GM18870 (cell line): ENCODE measurements at regions not wholly inside any gene's neighbourhood (a gene's known extent, or its start where the extent isn't known, plus 50 kb on each side); places are given as distances from the start of the nearest gene placed in this dataset.

Source experiments
- ATAC-seq: cut with Tn5 transposase; IDR thresholded peaks from one replicate; pipeline ENCODE4 v1.9.1; 2021; ENCODE audit warnings: moderate library complexity; ENCODE audit not compliant: unreplicated experiment

DNA sequence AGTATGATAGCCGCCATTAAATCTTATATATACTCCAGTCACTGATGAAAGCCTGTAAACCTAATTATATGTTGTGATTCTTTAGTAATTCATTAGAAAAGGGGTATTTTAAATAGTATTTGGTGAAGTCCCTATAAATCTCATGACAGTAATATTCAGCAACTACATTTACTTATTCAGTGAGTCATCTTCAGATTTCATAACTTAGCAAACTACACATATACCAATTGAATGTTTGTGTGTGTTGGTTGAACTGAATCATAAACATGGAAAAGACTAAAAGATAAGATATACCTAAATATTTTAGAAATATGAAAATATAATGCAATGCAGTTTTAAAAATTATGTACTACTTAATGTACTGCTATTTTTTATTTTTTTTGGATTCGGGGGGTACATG lies 1050.4 kb downstream of the MAT2B start:
- no peak for ATAC-seq

DNA sequence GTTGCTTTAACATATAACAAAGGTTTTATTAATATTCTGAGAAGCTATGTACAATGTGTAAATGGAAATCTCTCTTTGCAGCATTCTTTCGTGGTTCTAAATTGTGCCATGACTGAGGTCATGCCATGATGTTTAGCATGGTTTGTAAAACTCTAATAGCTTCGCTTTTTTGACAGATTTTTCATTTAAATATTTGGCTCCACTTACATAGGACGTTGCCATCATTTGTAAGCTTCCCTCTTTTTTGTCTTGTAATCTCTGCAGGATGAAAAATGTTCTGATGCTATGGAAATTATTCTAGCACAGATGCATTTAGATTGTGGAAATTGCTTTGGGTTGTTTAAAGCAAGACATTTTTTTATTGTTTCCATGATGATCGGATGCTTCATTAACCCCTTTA lies 1054.8 kb downstream of the MAT2B start:
- ATAC-seq, result no peak

DNA sequence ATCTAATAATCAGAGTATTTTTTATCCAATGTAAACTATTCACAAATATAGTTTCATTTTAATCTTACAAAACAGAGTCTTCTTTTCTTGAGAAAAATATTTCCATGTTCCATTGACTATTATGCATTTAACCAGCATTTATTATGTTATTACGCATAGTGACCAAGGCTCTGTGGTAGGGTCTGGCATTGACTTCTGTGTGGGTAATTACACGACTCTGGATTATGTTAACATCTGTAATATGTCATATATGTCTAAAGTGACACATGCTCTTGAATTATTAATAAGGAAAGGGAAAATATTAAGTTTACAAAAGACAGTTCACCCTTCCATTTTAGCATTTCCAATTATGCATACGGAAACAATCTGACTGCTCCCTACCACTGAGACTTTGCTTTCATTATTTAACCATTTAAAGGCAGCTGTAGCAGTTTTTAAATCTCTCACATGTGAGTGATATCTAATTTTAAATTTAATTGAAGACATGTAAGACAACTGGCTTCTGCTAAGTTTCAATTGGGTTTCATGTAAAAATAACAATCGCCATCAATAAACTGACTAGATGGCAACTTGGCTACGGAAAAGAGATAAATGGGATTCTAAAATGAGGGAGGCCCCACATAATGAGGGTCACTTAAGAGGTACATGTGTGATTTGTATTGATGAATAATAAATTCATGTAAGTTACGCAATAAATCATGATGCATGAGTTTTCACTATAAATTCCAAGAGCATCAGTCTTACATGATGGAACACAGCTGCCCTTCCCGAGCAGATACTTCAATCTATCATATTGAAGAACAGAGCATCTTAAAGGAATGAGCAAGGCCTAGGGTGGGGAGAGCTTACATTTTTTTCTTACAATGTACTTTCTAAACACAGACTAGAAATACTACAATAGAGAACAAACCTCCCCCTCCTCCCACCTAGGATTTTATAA lies 1056.8 kb downstream of the MAT2B start:
- no peak for ATAC-seq

DNA sequence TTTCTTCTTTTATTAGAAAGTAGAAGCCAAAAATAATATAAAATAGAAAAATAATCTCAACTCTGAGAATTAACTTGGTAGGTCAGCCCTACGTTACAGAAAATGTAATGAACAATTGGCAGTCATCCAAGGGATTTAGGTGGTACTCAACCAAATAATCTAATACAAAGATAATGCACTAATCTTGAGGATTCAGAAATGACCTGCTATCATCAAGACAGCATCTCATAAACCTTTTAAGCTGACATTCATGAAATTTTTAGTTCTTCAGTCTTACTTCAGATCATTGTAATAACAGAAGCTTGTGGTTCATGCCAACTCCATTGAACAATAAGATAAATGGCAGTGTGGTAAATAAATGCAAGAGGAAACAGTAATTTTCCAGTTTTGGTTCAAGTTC lies 1058.0 kb downstream of the MAT2B start:
- ATAC-seq, result no peak

DNA sequence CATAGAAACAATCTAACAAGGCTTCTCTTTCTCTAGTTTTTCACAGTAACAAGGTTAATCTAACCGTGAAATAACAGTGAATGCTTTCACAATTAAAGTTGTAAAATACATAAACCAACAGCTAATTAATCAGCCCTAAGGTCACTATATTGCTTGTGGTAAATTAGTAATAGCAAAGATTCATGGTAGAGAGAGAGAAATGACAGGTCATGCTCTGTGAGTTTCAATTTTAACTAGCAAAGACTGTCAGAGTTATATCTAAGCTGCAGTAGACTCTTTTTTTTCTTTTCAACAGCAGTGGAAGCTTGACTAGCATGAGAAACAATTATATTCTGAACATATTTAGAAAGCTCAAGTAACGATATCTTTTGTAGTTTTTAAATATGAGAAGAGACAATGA lies 1068.0 kb downstream of the MAT2B start:
- ATAC-seq, result peak; percentile 58

DNA sequence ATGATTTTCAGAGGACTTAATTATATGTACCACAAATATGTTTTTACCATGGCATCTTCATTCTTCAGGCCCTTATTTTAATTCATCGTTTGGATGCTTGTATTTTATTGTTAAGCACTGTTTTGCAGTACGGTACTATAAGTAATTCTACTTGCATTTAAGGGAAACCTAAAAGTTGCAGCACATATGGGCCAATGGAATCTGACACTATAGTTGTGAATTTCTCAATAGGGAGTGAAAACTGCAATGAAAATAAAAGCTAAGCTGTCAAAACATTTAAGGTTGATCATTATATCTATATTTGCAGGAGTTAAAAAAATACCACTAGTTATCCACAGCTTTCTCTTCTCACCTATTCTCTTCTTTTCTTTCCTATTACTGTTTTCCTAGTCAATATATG lies 1071.8 kb downstream of the MAT2B start:
- ATAC-seq, result no peak

DNA sequence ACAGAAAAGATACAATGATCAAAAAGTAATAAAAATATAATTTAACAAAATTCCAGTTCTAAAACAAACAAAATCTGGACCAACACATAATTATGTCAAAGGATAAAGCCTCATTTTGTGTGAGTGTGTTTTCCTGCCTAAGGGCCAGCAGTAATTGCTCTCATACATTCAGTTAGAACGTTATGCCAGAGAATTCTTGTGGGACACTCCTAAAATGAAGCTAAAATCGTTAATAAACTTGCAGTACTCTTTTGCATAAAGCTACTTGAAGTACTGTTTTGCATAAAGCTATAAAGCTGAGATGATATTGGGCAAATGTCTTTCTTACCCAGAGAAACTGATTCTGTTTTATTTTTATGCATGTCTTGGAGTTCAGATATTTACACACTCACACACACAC lies 1072.3 kb downstream of the MAT2B start:
- no peak for ATAC-seq

DNA sequence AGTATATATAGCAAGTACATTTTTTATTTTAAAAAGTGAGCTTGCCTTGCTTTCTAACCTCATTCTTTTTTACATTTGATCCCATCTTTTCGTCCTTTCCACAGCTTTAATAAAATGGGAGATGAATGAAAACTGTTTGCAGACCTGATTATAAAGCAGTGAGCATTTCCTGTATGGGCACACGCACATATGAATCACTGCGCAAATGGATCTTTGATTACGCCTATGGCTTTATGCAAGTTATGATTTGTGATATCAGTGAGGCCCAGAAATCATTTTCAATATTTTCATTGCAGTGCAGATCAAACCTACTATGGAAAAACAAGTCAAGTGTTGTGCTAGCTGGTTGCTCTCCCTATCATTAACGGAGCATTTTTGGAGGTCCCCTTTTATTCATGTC lies 1073.0 kb downstream of the MAT2B start:
- ATAC-seq, result no peak

DNA sequence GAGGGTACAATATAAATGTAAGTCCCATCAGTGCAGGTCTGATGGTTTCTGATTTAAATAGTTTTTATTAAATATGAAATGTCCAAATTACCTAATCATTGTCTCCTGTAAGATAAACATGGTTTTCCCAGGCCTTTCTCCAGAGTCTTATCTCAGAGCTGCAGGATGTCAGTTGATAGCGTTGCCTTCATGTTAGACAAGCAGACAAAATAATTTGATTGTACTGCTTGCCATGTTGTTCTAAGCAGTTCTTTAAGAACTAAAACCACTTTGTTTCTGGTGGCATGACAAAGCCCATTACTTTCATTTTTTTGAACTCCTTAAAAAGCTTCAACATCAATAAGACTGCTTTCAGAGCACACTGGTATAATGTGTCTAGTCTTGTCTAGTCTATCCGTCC lies 1073.5 kb downstream of the MAT2B start:
- no peak for ATAC-seq

DNA sequence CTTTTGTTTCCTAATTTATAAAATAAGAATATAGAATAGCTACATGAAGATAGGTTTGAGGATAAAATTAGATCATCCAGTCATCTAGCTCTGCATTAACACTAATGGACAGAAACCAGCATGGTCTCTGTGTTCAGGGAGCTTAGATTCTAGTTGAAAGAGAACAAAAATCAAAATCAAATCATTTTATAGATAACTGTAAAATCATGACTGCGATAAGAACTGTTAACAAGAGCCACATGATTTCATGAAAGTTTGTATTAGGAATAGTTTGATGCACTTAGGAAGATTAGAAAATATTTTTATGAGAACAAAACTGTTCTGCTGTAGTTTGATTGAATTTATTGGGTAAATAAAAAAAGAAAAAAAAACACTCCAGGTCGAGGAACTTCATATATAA lies 1074.7 kb downstream of the MAT2B start:
- no peak for ATAC-seq

DNA sequence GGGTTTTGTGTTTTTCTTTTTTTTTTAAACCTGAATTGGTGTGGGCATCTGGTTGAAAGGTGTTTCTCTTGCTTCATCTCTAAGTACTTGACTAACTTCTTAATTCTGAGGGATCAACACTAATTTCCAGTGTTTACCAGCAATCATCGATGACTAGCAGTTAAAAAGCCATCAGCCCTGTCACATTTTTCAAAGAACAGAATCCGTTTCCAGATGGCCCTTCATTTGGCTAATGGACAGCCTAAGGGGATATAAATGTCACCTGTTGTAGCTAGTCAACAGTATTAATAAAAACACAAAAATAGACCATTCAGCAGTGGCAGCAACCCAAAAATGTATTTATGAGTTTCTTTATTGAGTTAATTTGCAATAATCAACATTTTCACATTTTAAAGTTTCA lies 1076.5 kb downstream of the MAT2B start:
- ATAC-seq, result no peak

DNA sequence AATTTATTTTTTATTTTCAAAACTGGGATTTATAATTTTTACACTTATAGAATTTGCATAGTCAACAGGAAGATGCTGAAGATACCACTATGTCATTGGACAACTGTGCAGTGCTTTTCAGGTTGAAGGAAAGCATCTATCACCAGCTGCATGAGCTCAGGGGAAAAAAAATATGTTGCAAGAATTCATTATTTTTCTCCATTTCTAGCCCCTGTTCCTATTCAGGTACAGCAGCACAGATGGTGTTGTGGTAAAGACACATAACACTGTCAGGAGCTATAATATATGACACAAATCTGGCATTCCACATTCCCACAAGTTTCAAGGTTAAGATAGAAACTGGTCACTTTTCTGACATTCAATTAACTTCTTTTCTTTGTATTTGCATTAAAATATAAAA lies 1088.6 kb downstream of the MAT2B start:
- ATAC-seq, result no peak

DNA sequence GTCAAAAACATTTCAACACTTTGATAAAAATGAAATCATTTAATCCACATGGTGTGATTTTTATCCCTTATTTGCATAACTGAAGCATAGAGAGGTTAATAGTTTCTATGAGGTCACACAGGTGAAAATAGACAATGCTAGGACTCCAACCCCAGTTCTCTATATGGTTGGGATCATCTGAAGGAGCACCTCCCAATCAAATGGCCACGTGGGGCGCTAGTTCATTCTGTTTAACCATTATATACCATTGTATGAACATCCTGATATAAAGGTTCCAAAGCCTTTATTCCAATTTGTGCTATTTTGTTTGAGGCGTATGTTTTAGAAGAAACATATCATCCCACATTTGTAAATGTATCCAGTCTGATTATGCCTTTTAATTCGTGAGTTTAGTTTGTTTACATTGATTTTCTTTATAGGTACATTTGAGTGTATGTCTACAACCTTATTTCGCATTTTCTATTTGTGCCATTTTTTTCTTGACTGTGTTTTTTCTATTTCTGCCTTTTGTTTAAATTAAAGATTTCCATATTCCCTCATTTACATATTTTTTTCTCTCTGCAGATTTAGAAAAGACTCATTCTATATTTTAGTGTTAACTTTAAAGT lies 1092.0 kb downstream of the MAT2B start:
- ATAC-seq, result peak; percentile 92

DNA sequence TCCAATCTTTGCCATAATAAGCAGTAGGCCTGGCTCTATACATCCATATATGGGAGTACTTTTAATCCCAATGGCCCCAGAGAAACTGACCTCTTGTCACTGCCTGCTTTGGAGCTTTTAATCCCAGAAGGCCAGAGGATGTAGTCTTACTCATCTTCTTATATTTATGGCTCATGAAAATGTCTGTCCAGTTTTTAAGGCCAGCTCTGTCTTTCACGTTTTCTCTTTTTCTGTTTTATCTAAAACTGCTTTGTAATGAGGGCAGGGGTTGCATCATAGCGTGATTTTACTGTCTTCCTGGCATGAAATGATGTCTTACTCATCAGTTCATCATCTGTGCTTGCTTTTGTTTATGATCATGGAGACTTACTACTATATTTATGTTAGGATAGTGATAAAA lies 1094.9 kb downstream of the MAT2B start:
- no peak for ATAC-seq

DNA sequence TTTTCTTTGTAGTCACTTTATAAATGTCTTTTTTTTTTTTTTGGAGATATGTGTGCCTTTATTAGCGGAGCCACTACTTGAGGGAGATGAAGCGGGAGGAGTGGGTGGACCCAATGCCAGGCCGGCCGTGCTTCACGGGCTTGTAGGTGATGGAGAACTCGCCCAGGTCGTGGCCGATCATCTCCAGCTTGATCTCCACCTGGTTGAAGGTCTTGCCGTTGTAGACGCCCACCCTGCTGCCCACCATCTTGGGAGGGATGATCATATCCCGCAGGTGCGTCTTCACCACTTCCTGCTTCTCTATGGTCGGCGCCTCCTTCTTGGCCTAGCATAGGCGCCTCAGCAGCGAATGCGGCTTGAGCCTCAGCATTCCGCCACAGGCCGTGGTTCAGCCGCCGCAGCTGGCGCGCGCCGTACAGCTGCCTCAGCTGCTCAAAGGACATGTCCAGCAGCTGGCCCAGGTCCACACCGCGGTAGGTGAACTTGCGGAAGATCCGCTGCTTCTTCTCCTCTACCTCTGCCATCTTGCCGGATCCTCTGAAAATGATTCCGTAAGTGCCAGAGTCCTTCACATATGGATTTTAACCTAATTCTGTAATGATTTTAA lies 1095.6 kb downstream of the MAT2B start:
- ATAC-seq, result no peak

DNA sequence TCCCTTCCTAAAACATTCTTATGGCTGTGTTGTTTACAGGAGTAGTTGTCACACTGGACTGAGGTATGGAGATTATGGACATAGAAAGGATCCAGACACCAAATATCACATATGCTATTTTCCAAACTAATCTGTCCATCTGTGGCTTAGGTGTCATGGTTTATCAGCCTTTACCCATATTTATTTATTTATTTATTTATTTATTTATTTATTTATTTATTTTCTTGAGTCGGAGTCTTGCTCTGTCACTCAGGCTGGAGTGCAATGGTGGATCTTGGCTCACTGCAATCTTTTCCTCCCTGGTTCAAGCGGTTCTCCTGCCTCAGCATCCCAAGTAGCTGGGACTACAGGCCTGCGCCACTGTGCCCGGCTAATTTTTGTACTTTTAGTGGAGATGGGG lies 1103.1 kb downstream of the MAT2B start:
- ATAC-seq, result no peak

DNA sequence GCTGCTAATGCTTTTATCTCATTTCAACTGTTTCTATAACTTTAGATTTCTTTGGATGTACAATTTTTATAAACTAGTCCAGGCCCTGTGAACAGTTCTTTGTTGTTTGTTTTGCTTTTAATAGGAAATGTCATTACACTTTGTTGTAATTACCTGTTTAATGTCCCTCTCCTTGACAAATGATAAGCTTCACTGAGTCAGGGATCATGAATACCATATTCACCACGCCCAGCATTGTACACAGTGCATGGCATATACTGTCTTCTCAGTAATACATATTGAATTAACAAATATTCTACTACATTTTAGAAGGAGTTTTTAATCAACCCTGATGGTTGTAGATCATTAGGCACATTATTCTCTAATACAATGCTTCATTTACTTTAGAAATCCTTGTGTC lies 1105.0 kb downstream of the MAT2B start:
- ATAC-seq, result no peak

DNA sequence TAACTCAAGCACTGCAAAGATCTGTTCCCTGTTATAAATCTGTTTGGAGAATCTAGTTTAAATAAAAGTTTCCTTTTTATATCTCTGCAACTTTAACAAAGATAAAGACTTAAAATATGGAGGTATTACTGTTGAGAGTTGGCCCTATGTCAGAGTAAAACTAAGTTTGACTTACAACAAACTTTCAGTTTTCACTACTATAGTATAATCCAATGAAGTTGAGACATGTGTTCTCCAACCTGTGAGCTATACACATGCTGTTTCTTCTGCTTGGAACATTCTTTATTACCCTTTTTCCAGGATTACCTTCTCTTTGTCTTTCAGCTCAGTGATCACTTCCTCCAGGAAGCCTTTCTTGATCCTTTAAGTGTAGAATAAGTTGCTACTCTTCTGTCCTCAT lies 1109.3 kb downstream of the MAT2B start:
- ATAC-seq, result no peak

DNA sequence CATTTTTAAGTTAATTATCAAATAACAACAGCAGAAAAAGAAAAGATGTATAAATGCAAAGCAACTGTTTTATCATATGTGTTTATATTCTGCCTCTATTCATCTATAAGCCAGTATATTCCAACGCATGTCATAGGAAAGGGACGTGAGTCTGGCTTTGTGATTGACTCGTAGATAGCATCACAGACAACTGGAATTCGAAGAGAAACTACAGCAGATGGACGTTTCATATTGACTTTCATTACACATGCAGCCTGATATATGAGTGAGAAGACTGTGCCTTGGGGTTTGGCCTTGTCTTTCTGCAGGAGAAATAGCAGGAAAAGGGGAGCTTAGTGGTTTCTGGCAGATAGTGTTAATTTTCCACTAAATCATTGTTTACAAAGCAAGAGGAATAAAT lies 1111.9 kb downstream of the MAT2B start:
- ATAC-seq, result no peak

DNA sequence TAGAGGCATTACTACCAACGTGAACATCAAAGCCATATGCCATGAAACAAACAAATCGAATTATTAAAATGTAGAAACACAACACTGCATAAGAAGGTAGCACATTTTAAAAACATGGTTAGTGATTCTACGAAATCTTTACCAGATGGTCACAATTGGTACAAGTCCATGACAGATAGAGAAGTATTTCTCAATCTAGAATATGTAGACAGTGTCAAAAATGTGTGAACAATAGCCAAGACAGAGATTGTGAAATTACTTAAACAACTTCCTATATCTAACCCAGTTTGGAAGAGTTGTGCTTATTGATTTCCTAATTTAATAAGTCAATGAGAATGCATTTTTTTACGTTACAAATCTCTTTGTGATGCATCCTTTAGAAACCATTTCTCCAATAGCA lies 1121.6 kb downstream of the MAT2B start:
- ATAC-seq, result no peak

DNA sequence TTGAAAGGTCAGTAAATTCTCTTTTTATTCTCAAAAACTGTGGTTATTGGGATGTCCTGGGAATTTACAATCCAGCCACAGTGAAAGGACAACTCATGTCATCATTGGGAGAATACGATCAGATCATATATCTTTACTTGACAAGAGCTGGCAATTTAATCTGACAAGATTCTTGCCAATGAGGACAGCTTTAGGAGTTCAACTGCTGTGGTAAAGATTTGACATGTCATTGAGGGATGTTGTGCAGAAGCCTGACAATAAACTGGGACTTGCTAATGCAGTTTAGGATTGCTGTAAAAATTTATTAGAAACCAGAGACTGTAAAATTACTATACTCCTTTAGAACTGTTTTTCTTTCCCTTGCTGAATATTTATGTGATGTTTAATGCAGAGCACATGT lies 1131.0 kb downstream of the MAT2B start:
- no peak for ATAC-seq

DNA sequence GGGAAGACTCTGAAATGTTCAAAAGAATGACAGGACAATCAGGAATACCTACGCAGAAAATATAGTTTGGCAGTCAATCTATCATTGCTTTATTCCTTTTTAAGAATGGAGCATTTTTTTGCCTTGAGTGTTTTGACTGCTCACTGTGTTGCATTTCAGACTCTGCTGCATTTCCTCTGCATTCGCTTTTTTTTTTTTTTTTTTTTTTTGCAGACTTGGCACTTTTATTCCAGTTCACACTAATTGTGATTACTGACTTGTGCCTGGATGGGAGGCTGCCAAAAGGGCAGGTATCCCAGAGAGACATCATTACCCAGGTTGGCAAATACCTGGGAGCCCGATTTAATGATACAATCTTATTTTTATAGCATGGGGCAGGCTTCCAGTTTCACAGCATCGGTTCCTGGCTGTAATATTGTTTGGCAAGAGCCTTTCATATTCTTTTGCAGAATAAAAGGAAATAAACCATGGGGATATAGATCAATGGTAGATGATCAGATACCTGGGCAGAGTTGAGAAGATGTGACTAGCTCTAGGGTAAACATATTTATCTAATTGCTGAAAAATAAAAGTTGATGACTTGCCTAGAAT lies 1132.6 kb downstream of the MAT2B start:
- ATAC-seq, result no peak
